HG03457 (cell line): ENCODE measurements at regions not wholly inside any gene's neighbourhood (a gene's known extent, or its start where the extent isn't known, plus 50 kb on each side); places are given as distances from the start of the nearest gene placed in this dataset.
"Not testable (repeated sequence)": the region's sequence is repeated elsewhere in the genome, so short reads cannot be mapped to it uniquely, and the experiment has no call there.

Experiments
- ATAC-seq: cut with Tn5 transposase; IDR thresholded peaks from one replicate; pipeline ENCODE4 v1.9.1; 2021; ENCODE audit warnings: moderate number of reproducible peaks; ENCODE audit not compliant: unreplicated experiment

DNA sequence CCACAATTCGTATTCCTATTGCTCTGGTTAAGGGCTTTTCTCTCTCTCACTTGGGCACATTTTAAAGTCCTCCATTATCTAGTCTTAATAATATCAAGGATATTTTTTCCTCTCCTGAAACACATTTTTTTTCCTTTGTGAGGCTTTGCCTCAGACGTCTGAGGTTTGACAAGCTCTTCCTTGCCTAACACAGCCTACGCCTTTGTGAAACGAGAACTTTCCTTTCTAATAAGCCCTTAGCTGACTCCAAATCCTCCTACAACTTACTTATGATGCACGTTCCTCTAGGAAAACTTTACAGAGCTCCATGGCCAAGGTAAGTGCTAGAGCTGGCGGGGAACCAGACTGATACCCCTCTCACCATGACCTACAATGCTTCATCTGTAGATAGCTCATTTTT lies 841.5 kb downstream of the SOCS6 start:
- no peak for ATAC-seq

DNA sequence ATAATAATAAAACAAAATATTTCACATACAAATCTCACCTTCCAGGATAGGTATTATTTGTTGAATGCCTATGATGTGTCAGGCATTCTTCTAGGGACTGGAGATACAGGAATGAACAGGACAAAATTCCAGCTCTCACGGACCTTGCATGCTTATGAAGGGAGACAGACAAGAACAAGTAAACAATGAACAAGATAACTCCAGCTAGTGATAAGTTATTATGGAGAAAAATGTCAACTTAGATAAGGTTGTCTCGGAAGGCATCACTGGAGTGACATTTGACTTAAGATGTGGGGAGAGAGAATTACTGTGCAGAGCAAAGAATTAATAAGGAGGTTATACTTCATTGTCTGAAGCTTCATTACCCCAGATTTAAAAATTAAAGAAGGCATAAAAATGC lies 836.7 kb downstream of the SOCS6 start:
- ATAC-seq, result no peak

DNA sequence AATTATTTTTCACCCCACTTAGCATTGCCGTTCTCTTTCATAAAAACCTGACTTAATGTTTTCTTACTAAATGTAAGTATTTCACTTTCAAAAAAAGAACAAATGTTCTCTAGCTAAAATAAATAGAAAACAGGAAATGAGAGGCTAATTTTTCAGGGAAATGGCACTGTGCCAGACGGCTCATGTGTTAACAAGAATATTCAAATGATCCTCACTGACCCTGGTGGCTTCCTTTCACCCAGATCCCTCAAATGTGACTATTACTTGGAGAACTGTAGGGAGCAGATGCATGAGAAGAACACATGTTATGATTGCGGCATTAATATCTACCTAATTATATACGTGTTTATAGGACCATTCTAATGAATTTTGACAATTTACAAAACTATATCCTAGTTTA lies 827.7 kb downstream of the SOCS6 start:
- ATAC-seq, result no peak

DNA sequence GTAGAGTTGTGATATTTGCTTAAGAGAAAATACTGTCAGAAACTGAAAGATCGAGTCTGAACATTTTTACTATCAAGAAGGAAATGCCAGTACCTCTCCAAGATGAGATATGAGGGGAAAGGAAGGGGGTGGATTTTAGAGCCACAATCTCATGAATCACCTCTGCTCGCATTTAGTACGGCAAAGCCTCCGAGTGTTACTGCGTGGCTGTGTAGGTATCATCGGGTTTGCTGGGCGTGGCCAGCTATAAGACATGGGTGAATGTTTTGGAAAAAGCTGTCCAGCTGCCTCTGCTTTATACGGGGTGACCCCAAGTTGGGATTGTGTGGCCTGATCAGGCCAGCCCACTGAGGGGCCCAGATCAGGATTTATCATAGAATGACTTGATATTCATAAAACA lies 826.4 kb downstream of the SOCS6 start:
- ATAC-seq, result no peak

GRCh38 chr18:71114550-71115210 lies 825.8 kb downstream of the SOCS6 start:
- no peak for ATAC-seq

DNA sequence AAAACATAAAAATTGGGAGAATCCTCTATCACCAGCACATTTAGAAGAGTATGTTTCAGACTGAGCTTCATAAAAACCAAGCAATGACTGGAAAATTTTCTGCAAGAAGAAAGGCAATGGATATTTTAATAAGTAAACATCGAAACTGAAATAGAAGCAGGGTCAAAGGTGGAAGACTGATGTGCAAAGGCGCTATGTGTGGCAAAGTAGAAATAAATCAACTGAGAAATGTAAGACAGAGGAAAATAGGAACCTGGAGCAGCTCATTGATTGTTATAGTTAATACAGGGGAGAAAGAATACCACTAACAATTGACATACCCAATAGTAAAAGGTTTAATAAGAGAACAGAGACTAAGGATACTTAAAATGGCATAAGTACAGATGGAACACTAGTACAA lies 818.4 kb downstream of the SOCS6 start:
- ATAC-seq, result no peak

- ATAC-seq, result no peak
These were observed 817.9 kb downstream of the SOCS6 start for GRCh38 chr18:71106701-71107100.

DNA sequence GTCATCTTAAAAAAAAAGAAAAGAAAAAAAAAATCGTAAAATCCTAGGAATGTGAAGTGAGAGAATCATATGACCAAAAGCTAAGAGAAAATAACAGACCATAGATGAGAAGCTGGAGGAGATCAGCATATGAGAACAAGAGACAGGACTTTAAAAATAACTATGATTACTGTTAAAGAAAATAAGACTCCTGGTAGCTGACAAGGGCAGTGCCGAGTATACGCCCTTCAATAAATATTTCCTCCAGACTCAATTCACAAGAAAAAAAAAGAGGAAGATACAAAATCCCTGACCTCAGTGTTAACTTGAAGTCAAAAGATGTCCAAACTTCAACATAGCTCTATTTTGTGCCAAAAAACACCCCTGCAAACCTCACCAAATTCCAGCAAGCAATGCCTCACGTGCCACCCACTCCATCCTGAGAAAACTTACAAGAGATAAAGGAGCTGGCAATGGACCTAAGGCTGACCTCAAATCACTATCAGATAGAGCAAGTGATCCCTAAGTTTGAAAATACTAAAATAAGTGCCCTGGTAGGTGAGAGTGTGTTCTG lies 817.2 kb downstream of the SOCS6 start:
- no peak for ATAC-seq

DNA sequence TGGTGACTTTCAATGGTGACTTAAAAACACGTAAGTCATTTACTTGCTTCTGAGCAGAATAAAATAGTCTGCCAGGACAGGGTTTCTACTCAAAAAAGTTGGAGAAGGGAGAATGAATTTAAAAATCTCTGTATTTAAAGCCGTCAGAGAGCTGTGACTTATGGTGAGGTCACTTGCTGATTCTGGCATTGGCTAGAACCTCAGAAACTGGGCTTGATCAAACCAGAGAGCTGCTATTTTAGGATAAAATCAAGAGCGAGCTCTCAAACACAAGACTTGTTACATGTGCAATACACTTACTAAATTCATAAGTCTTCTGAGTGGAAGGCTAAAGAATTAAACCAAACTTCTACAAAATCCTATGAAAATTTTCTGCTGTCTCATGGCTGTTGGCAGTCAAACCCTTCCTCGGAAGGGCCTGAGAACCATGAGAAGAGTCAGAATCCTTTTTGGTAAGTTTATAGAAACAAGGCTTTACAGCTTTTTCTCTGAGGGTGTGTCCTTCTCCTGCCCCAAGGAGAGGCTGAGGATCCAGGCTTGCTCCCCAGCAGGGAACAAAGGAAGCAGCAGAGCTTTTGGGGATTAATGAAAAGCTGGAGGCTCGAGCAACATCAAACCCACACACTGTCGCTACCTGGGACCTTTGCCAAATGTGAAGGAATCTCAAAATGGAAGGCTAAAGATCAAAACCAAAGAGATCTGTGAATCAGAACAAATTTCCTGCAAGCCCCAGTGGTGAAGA lies 816.4 kb downstream of the SOCS6 start:
- ATAC-seq, result no peak

DNA sequence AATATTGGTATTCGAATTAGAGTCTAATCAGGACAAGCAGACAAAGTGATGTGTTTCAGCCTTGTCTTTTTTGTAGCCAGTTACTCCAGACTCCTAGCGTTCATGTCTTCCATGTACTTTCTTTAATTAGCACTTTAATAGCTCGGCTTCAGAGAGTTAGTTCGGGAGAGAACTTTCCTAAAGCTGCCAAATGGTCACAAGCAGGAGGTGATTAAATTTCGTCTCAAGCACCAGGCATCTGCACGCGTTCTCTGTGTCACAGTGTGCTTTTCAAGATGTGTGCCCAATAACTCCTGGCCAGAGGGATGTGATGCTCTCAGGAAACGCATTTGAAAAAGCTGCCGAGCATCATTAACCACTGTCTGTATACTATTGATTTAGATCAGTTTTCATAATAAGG lies 790.8 kb downstream of the SOCS6 start:
- no peak for ATAC-seq

DNA sequence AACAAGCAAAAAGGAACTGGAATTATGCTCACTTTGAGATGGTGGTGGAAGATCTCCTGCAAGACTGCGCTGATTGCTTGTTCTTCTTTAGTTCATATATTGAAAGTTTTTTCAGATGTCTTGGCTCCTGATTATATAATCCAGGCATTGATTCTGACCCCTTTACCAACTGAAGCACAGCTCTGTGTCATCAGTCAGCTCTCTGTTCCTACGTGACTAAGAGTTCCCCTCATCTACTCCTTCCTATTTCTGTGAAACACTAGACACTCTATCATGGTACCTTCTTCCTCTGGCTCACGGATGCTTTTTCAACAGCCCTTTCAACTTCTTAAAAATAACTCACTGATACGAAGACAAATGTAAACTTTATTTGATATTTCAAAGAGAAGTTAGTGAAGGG lies 788.6 kb downstream of the SOCS6 start:
- no peak for ATAC-seq

DNA sequence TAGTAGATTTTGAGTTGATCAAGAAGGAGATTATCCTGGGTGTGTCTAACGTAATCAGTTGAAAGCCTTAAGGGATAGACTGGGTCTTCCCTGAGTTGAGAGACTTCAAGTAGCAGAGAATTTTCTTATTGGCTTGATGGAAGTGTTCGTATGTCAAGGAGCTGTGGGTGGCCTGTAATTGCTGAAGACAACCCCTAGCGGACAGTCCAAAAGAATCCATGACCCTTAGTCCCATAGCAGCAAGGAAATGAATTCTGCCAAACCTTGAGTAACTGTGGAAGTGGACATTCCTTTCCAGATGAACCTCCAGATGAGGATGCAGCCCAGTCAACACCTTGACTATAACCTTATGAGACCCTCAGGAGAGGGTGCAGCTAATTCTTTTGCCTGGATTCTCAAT lies 786.3 kb downstream of the SOCS6 start:
- no peak for ATAC-seq

GRCh38 chr18:71068338-71068737 lies 779.5 kb downstream of the SOCS6 start:
- ATAC-seq, result no peak

- ATAC-seq, result no peak
These were observed 761.0 kb downstream of the SOCS6 start for GRCh38 chr18:71049893-71050292.

GRCh38 chr18:71047882-71048281 lies 759.0 kb downstream of the SOCS6 start:
- ATAC-seq, result no peak

DNA sequence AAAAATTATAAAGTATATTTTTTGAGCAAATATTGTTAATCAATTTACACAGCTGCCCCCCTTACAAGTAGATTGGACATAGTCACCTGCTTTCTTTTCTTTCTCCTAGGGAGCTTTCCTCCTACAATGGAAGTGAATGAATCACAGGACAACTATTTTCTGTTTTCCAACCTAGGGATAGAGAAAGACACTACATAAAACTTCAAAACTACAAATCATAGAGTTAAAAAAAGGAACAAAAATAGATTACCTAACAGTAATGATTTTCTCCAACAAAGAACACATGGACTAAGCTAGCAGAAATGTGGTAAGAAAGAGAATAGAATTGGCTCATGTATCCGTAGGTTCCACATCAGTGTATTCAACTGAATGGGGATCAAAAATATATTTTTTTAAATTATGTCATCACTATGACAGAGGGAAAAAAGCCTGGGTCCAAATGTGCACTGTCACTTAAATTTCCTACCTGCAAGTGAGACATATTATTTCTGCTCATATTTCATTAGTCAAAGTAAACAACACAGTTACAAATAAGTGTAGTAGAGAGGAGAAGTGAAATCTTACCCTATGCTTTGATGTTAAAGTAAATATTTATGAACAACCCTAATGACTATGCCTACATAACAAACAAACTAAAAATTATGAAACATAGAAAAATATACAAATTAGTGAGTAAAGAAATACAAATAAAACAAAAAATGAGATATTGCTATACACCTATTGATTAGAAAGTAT lies 756.7 kb downstream of the SOCS6 start:
- ATAC-seq, result no peak

GRCh38 chr18:71040161-71040560 lies 751.3 kb downstream of the SOCS6 start:
- no peak for ATAC-seq

DNA sequence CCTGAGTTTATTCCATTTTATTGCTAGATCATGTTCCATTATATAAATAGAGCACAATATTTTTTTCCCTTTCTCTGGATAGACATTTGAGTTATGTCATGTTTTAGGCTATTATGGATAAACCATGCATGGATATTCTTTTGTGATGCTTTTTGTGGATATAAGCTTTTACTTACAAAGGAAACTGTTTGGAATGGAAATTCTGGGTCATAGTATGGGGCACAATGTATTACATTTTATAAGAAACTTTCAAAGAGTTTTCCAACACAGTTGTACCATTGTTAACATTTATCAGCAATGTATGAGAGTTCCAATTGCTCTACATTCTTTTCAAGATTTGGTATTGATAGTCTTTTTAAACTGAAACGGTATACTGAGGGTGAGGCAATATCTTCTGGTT lies 749.4 kb downstream of the SOCS6 start:
- ATAC-seq, result no peak

GRCh38 chr18:71036783-71037182 lies 747.9 kb downstream of the SOCS6 start:
- no peak for ATAC-seq

GRCh38 chr18:71031296-71032191 lies 742.7 kb downstream of the SOCS6 start:
- ATAC-seq, result not testable (repeated sequence)

- ATAC-seq, result not testable (repeated sequence)
These were observed 741.2 kb downstream of the SOCS6 start for GRCh38 chr18:71030085-71030484.
